PFSK-1 (cell line): ENCODE measurements at regions not wholly inside any gene's neighbourhood (a gene's known extent, or its start where the extent isn't known, plus 50 kb on each side); places are given as distances from the start of the nearest gene placed in this dataset.

Experiments used
- FOXP2 ChIP-seq: optimal IDR thresholded peaks from 2 replicates; pipeline ENCODE3; 2011; ENCODE audit warnings: borderline replicate concordance, control low read depth, inconsistent platforms; ENCODE audit not compliant: insufficient read depth; ENCODE audit errors: extremely low read length, extremely low read depth
- POLR2AphosphoS5 ChIP-seq: IDR thresholded peaks from 2 replicates; pipeline ENCODE4 v1.6.1; 2012; ENCODE audit warnings: low read depth, mild to moderate bottlenecking, control low read depth, low read length, moderate library complexity
- SIN3A ChIP-seq: IDR thresholded peaks from 2 replicates; pipeline ENCODE4 v1.6.1; 2012; ENCODE audit warnings: mild to moderate bottlenecking, low read length, moderate library complexity, borderline replicate concordance; ENCODE audit not compliant: insufficient read depth
- TAF1 ChIP-seq: IDR thresholded peaks from 2 replicates; pipeline ENCODE4 v1.6.1; 2012; ENCODE audit warnings: low read length, control low read depth, borderline replicate concordance; ENCODE audit not compliant: insufficient read depth
- TF ChIP-seq, protein P1 (sequence below), 2 experiments: IDR thresholded peaks; 2 replicates each; pipeline versions ENCODE4 v1.6.1 to v1.8.0; 2011 to 2012; ENCODE audit warnings: low read depth in 2 of 2, low read length in 2 of 2, control low read depth in 1 of 2, inconsistent platforms in 1 of 2, mild to moderate bottlenecking in 1 of 2, moderate library complexity in 1 of 2; ENCODE audit not compliant: insufficient read depth in 1 of 2

DNA sequence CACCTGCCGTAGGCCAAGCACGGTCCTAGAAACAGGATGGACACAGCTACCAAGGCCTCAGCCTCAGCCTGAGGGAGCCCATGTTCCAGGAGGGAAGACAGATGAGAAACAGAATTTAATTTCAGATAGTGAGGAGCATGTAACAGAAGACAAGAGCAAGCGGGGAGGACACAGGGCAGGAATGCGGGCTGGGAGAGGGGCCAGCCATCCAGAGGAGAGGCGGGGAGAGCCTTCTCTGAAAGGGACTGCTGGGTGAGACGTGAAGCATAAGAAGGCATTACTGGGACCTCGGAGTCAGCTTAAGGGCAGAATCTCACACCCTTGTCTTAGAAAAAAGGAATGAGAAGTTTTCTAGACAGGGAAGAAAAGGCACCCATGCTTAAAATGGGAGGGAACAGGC is 271.7 kb upstream of the NSMCE3 start:
- TF ChIP-seq SIN3A (no peak), FOXP2 (no peak), POLR2AphosphoS5 (no peak), TAF1 (no peak)
- TF ChIP-seq, protein P1, sequence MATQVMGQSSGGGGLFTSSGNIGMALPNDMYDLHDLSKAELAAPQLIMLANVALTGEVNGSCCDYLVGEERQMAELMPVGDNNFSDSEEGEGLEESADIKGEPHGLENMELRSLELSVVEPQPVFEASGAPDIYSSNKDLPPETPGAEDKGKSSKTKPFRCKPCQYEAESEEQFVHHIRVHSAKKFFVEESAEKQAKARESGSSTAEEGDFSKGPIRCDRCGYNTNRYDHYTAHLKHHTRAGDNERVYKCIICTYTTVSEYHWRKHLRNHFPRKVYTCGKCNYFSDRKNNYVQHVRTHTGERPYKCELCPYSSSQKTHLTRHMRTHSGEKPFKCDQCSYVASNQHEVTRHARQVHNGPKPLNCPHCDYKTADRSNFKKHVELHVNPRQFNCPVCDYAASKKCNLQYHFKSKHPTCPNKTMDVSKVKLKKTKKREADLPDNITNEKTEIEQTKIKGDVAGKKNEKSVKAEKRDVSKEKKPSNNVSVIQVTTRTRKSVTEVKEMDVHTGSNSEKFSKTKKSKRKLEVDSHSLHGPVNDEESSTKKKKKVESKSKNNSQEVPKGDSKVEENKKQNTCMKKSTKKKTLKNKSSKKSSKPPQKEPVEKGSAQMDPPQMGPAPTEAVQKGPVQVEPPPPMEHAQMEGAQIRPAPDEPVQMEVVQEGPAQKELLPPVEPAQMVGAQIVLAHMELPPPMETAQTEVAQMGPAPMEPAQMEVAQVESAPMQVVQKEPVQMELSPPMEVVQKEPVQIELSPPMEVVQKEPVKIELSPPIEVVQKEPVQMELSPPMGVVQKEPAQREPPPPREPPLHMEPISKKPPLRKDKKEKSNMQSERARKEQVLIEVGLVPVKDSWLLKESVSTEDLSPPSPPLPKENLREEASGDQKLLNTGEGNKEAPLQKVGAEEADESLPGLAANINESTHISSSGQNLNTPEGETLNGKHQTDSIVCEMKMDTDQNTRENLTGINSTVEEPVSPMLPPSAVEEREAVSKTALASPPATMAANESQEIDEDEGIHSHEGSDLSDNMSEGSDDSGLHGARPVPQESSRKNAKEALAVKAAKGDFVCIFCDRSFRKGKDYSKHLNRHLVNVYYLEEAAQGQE (IDR thresholded peaks at IDR 0.05; ENCODE audit: insufficient read depth in 1 of 2, low read depth in 2 of 2, low read length in 2 of 2) = no peak

DNA sequence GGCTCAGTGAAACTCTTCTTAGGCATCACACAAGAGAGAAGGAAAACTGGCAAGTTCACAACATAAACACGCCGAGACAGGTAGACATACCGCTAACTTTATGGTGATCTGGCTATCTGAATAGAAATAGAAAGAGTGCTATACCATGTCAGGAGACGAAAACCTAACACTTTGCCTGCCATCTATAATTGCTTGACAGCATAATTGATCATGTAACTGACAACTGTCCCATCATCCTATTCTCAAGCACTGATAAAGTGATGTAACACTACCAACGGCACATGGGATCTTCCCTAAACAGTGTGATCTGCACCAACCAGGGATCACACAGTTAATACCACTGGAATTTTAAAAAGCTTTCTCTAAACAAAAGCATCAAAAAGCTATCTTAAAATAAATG is 270.9 kb upstream of the NSMCE3 start:
- TF ChIP-seq SIN3A = no peak
- no peak for TF ChIP-seq FOXP2
- TF ChIP-seq POLR2AphosphoS5 = no peak
- TF ChIP-seq, protein P1 (IDR thresholded peaks at IDR 0.05; ENCODE audit: insufficient read depth in 1 of 2, low read depth in 2 of 2, low read length in 2 of 2) = no peak
- TF ChIP-seq TAF1 = no peak

DNA sequence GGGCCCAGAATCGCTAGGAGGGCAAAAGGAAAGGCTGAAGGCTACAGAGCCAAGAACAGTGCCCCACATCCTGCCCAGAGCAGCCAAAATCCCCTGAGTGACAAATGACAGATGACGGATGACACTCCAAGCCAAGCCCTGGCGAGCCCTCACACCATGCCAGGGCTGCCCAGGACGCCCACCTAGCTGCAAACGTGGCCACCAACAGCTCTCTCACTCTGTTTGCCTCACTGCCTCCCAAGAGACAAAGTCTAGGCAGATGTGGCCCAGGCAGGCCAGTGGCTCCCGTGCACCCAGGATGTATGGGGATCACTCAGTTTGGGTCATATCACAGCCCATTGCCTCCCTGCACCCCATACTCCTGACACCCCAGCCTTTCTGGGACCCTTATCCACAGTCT is 270.1 kb upstream of the NSMCE3 start:
- TF ChIP-seq SIN3A (no peak), FOXP2 (no peak), POLR2AphosphoS5 (no peak), TAF1 (no peak)
- TF ChIP-seq, protein P1 (IDR thresholded peaks at IDR 0.05; ENCODE audit: insufficient read depth in 1 of 2, low read depth in 2 of 2, low read length in 2 of 2) = no peak

- TF ChIP-seq POLR2AphosphoS5 (no peak), TAF1 (no peak), FOXP2 (no peak), SIN3A (no peak)
- TF ChIP-seq, protein P1 (IDR thresholded peaks at IDR 0.05; ENCODE audit: insufficient read depth in 1 of 2, low read depth in 2 of 2, low read length in 2 of 2) = no peak
These were observed 268.4 kb upstream of the NSMCE3 start for GRCh38 chr15:29538044-29538443.

- TF ChIP-seq FOXP2 = no peak
- no peak for TF ChIP-seq TAF1
- TF ChIP-seq SIN3A = no peak
- no peak for TF ChIP-seq POLR2AphosphoS5
- TF ChIP-seq, protein P1 (IDR thresholded peaks at IDR 0.05; ENCODE audit: insufficient read depth in 1 of 2, low read depth in 2 of 2, low read length in 2 of 2) = no peak
These were observed 266.3 kb upstream of the NSMCE3 start for GRCh38 chr15:29535952-29536351.
